Peyer's patch (tissue), 4 donors: ENCODE measurements at regions not wholly inside any gene's neighbourhood (a gene's known extent, or its start where the extent isn't known, plus 50 kb on each side); places are given as distances from the start of the nearest gene placed in this dataset.
"Not testable (repeated sequence)": the region's sequence is repeated elsewhere in the genome, so short reads cannot be mapped to it uniquely, and the experiment has no call there.

Source experiments
- DNase-seq, 3 donors: peaks; one replicate each; pipeline ENCODE4 v3.0.0-alpha.2; 2017 to 2019
- H3K27ac ChIP-seq, 4 donors: fragments of 200-600 bp; sonication (generic); one replicate each; pipeline ENCODE4 v1.5.1; 2016 to 2019
- H3K27me3 ChIP-seq, 2 donors: fragments of 200-600 bp; sonication (generic); one replicate each; pipeline ENCODE4 v1.5.1; 2019
- H3K36me3 ChIP-seq, 3 donors: fragments of 200-600 bp; sonication (generic); one replicate each; pipeline ENCODE4 v1.5.1; 2016 to 2019
- H3K4me1 ChIP-seq, 4 donors: fragments of 200-600 bp; sonication (generic); one replicate each; pipeline ENCODE4 v1.5.1; 2016 to 2019
- H3K4me3 ChIP-seq, 4 donors: fragments of 200-600 bp; sonication (generic); 1 replicate in 3 of 4; 2 replicates in 1 of 4; pipeline ENCODE4 v1.5.1; 2016 to 2019; ENCODE audit warnings: mild to moderate bottlenecking in 1 of 4
- H3K9me3 ChIP-seq, 4 donors: fragments of 200-600 bp; sonication (generic); one replicate each; pipeline ENCODE4 v1.5.1; 2016 to 2019; ENCODE audit warnings: mild to moderate bottlenecking in 1 of 4
- CTCF ChIP-seq, 6 experiments: fragments of 450-650 bp in 4 of 6; fragments of 200-600 bp in 2 of 6; sonication (generic) in 1 of 6; IDR thresholded peaks; one replicate each; pipeline ENCODE4 v1.5.1; 2017 to 2019; ENCODE audit warnings: antibody characterized with exemption in 6 of 6, mild to moderate bottlenecking in 3 of 6, moderate library complexity in 1 of 6
- POLR2A ChIP-seq, 2 donors: fragments of 450-650 bp; IDR thresholded peaks; one replicate each; pipeline ENCODE4 v1.5.1; 2017; ENCODE audit warnings: antibody characterized with exemption in 2 of 2, mild to moderate bottlenecking in 2 of 2, moderate library complexity in 2 of 2

DNA sequence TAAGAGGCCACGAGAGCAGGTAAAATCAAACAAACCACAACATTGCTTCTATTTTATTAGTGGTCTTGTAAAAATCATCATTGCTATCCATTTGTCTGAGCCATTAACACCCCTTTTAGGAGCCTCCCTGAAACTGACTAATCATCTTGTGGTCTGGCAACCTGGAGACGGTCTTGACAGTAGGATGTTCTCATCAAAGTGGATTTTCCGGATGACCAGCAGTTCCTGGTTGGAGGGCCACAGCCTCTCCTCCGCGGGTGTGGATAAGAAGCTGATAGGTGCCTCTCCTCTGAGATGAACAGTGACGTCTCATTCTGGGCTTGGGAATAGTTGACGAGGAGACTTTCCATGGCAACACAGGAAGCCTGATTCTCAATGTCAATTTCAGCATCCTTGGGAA is 490.7 kb downstream of the TYW1 start:
- TF ChIP-seq CTCF (IDR thresholded peaks at IDR 0.05): no peak
- TF ChIP-seq POLR2A (IDR thresholded peaks at IDR 0.05): no peak
- Histone ChIP-seq H3K27me3 (no peaks in the 10 kb centered on the region), H3K4me3 (no peak overlapping the region), H3K36me3 (no peaks in the 10 kb centered on the region), H3K4me1 (no peaks in the 10 kb centered on the region), H3K27ac (no peak overlapping the region), H3K9me3 (no peaks in the 10 kb centered on the region)
- DNase-seq: no peak

DNA sequence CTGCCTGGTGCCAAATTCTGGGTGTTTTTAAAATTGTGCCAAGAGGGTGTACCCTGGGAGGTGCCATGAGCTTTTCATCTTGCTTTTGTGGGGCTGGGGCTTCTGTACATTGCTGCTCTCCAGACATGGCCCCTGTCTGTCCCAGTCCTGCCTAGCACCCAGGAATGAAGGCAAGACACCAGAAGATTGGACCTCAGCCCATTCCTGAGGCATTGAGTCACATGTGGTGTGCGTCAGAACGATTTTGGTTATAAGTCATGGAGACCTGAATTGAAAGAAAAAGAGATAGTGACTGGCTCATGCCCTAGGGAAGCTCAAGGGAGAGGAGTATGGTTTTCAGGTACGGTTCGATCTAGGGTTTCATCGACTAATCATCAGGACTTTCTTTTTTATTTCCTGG is 493.2 kb downstream of the TYW1 start:
- DNase-seq: no peak
- TF ChIP-seq POLR2A (IDR thresholded peaks at IDR 0.05) (no peak), CTCF (IDR thresholded peaks at IDR 0.05) (no peak)
- H3K4me3 ChIP-seq: no peak overlapping the region

DNA sequence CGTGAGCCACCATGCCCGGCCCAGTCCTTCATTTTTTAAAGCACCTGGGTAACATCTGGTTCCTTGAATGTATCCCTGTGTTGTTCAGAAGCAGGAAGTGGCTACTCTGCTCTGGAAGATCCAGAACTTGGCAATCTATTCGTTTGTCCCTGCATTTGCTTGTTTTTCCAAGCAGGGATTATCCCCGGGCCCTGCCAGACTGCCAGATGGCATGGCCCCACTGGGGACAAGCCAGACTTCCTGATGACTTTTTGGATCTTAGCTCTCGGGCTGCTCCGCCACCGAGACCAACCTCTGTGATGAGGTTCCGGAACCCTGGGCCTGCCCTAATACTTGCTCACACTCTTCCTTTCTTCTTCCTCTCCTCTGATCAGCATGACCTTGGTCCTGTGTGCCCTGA is 496.7 kb downstream of the TYW1 start:
- H3K36me3 ChIP-seq: no peaks in the 10 kb centered on the region
- no peaks in the 10 kb centered on the region for H3K9me3 ChIP-seq
- no peak for DNase-seq
- H3K4me1 ChIP-seq: no peaks in the 10 kb centered on the region
- no peak for TF ChIP-seq POLR2A (IDR thresholded peaks at IDR 0.05)
- no peak for TF ChIP-seq CTCF (IDR thresholded peaks at IDR 0.05)
- no peak overlapping the region for H3K27ac ChIP-seq
- no peaks in the 10 kb centered on the region for H3K27me3 ChIP-seq
- H3K4me3 ChIP-seq: no peak overlapping the region

More for the DNA sequence above, 493.2 kb downstream of the TYW1 start:
- Histone ChIP-seq H3K9me3 (no peaks in the 10 kb centered on the region), H3K27me3 (no peaks in the 10 kb centered on the region), H3K36me3 (no peaks in the 10 kb centered on the region), H3K4me1 (no peaks in the 10 kb centered on the region), H3K27ac (no peak overlapping the region)

GRCh38 chr7:67496589-67496988 is 500.0 kb downstream of the TYW1 start:
- H3K4me1 ChIP-seq: no peaks in the 10 kb centered on the region
- H3K36me3 ChIP-seq: no peaks in the 10 kb centered on the region
- H3K4me3 ChIP-seq: no peak overlapping the region
- no peak for TF ChIP-seq CTCF (IDR thresholded peaks at IDR 0.05)
- TF ChIP-seq POLR2A (IDR thresholded peaks at IDR 0.05): no peak
- no peaks in the 10 kb centered on the region for H3K9me3 ChIP-seq
- H3K27ac ChIP-seq: no peak overlapping the region
- DNase-seq: no peak
- no peaks in the 10 kb centered on the region for H3K27me3 ChIP-seq

DNA sequence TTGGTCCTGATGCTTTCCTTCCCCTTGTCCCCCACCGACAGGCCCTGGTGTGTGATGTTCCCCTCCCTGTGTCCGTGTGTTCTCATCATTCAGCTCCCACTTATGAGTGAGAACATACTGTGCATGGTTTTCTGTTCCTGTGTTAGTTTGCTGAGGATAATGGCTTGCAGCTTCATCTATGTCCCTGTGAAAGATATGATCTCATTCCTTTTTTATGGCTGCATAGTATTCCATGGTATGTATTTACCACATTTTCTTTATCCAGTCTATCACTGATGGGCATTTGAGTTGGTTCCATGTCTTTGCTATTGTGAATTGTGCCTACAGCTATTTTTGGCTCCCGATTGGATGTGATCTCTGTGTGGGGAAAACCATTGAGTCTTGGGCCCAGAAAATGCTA is 501.3 kb downstream of the TYW1 start:
- not testable (repeated sequence) for H3K36me3 ChIP-seq, H3K27ac ChIP-seq, DNase-seq, H3K4me3 ChIP-seq, H3K27me3 ChIP-seq, H3K4me1 ChIP-seq, H3K9me3 ChIP-seq

DNA sequence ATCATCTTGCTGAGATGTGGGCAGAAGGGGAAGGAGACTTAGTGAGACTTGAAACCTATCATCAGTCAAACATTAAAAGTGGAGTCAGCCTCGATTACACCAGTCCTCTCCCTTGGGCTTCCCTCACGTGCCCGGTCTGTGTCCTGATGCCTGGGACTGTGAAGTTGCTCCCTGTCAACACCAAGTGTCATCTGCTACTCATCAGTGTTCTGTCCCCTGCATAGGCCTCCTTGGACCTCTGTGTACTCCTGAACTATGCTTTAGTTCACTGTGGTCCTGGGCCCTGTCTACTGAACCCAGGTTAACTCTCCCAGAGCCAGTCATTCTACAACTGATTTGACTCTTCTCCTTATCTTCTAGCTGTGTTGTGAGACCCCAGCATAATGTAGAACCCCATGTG is 506.3 kb downstream of the TYW1 start:
- Histone ChIP-seq H3K4me3 (no peak overlapping the region), H3K4me1 (no peaks in the 10 kb centered on the region), H3K27me3 (no peaks in the 10 kb centered on the region), H3K36me3 (no peaks in the 10 kb centered on the region), H3K9me3 (no peaks in the 10 kb centered on the region), H3K27ac (no peak overlapping the region)
- no peak for TF ChIP-seq CTCF (IDR thresholded peaks at IDR 0.05)
- no peak for TF ChIP-seq POLR2A (IDR thresholded peaks at IDR 0.05)
- no peak for DNase-seq
